ENCODE measurements at regions not wholly inside any gene's neighbourhood (a gene's known extent, or its start where the extent isn't known, plus 50 kb on each side); places are given as distances from the start of the nearest gene placed in this dataset.

GRCh38 chr9:20284601-20285289 lies 337.6 kb downstream of the MLLT3 start:
- no peak for TF ChIP-seq POLR2A (IDR thresholded peaks at IDR 0.05; ENCODE audit: low read length)
- no peak for TF ChIP-seq GATA1 (IDR thresholded peaks at IDR 0.05; ENCODE audit: low read depth, low read length)

Data from erythroblast (primary cell).